ENCODE measurements at regions not wholly inside any gene's neighbourhood (a gene's known extent, or its start where the extent isn't known, plus 50 kb on each side); places are given as distances from the start of the nearest gene placed in this dataset.

DNA sequence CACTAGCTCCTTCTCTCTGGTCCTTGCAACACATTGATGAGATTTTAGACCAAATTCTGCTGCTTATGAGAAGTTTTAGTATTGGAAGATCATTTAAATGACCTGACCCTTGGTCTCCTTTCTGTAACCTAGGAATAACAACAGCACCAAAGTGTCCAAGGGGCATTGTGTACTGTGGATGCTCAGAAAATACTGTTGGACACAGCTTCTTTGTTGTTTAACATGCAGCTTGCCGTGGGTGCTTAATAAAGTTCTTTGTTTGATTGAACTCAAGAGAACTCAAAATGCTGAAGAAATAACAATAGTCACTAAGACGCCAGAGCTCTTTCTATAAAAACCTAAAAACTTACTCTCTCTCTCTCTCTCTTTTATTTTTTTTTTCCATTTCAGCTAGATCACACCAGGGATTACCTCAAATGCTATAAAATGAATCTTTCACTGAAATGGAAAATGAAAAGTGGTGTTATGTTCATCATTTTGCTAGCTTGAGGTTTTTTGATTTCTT lies 548.9 kb upstream of the CDH8 start:
- Mint-ChIP-seq H3K4me3 (no peak overlapping the region), H3K27me3 (no peaks in the 10 kb centered on the region), H3K4me1 (no peaks in the 10 kb centered on the region), H3K9me3 (peaks cover 16 to 44% of the 10 kb centered on the region in 2 donors), H3K27ac (no peak overlapping the region)
- DNase-seq (no peak), ATAC-seq (no peak)

DNA sequence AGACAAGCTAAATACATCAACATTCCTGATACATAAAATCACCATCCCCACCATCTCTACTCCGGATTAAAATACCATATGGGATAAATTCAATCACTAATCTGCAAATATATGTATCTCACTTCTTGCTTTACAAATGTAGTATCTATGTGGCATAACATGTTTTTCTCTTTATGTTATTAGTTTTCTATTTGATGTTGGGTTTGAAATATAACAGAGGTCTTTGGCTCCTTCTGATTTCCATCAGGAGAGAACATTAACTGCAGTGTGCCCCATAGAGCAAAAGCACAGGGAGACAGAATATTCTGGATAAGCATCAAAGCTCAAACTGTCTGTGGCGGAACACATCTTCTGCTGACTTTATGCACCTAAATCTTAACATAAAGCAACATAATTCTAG lies 547.2 kb upstream of the CDH8 start:
- Mint-ChIP-seq H3K4me1 (no peaks in the 10 kb centered on the region), H3K4me3 (no peak overlapping the region), H3K27me3 (no peaks in the 10 kb centered on the region), H3K27ac (no peak overlapping the region), H3K9me3 (peaks cover 14 to 44% of the 10 kb centered on the region in 2 donors)
- DNase-seq (no peak), ATAC-seq (no peak)

- H3K4me3 Mint-ChIP-seq, result no peak overlapping the region
- no peaks in the 10 kb centered on the region for H3K4me1 Mint-ChIP-seq
- no peak for ATAC-seq
- no peaks in the 10 kb centered on the region for H3K27me3 Mint-ChIP-seq
- H3K9me3 Mint-ChIP-seq, result peaks cover 8 to 27% of the 10 kb centered on the region in 2 donors
- no peak for DNase-seq
- no peak overlapping the region for H3K27ac Mint-ChIP-seq
Observed at GRCh38 chr16:62573466-62573865, 537.2 kb upstream of the CDH8 start.

DNA sequence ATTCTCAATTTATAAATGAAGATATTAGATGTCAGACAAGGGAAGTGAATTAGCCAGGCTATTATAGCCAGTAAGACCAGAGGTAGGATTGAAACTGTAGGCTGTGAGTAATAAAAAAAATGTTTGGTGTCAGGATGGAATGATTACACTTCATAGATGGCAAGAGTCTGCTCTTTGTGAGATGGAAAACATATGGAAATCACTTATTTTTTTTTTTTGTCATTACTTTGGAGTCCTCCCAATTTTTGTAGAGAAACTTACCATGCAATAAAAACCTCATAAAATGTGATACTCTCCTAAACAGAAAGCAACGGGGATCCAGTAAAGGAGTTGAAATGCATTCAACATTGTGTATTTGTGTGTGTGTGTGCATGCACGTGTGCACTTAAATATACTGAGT lies 532.7 kb upstream of the CDH8 start:
- Mint-ChIP-seq H3K4me3 (no peak overlapping the region), H3K27me3 (no peaks in the 10 kb centered on the region), H3K9me3 (peaks cover 11 to 17% of the 10 kb centered on the region in 2 donors), H3K27ac (no peak overlapping the region), H3K4me1 (no peaks in the 10 kb centered on the region)
- no peak for ATAC-seq
- DNase-seq, result no peak

DNA sequence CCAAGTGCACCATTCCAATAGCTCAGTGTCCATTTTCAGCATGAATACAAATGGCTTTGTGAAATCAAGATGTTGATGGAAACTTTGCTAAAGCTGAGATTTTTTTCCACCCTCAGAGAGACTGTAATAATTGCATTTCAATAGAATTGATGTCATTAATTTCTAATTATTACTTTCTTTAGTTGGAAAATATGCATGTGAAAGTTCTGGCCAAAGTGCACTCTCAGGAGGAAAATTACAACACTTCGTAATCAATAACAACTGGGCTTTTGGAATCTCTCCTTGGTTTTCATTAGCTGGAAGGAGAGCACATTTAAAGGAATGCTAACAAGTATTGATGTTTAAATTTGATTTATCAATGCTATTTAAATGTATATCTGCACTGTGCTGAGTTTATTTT lies 529.5 kb upstream of the CDH8 start:
- Mint-ChIP-seq H3K4me3 (no peak overlapping the region), H3K9me3 (peaks cover 20 to 23% of the 10 kb centered on the region in 2 donors), H3K27me3 (no peaks in the 10 kb centered on the region), H3K4me1 (no peaks in the 10 kb centered on the region), H3K27ac (no peak overlapping the region)
- ATAC-seq, result no peak
- no peak for DNase-seq

DNA sequence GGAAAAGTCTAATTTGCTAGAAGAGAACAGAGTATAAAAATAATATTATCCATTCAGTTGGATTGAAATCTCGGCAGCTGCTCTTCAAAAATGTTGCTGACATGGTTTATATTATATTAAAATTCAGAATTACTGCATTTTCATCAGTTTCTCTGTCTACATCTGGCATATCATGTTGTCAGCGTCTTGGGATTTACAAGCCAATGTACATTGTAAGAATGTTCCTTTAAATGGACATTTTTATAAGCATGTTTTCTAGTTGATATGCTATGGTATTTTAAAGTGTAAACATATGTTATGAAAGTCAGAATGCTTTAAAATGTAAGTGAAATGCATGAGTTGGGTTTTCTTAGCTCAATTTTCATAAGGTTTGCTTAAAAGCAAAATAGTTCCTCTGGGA lies 528.1 kb upstream of the CDH8 start:
- Mint-ChIP-seq H3K4me3 (no peak overlapping the region), H3K4me1 (no peaks in the 10 kb centered on the region), H3K27me3 (no peaks in the 10 kb centered on the region), H3K27ac (no peak overlapping the region), H3K9me3 (peaks cover 20 to 21% of the 10 kb centered on the region in 2 donors)
- ATAC-seq, result no peak
- DNase-seq, result no peak

- Mint-ChIP-seq H3K9me3 (peaks cover 20 to 33% of the 10 kb centered on the region in 2 donors), H3K27ac (no peak overlapping the region), H3K4me1 (no peaks in the 10 kb centered on the region), H3K27me3 (no peaks in the 10 kb centered on the region), H3K4me3 (no peak overlapping the region)
- DNase-seq (no peak), ATAC-seq (no peak)
Observed at GRCh38 chr16:62562121-62562520, 525.9 kb upstream of the CDH8 start.

GRCh38 chr16:62549875-62550274 lies 513.6 kb upstream of the CDH8 start:
- Mint-ChIP-seq H3K9me3 (peaks cover 15% of the 10 kb centered on the region in 2 donors), H3K4me1 (no peaks in the 10 kb centered on the region), H3K27me3 (no peaks in the 10 kb centered on the region), H3K4me3 (no peak overlapping the region), H3K27ac (no peak overlapping the region)
- DNase-seq (no peak), ATAC-seq (no peak)

GRCh38 chr16:62548095-62548494 lies 511.9 kb upstream of the CDH8 start:
- ATAC-seq (no peak), DNase-seq (no peak)
- Mint-ChIP-seq H3K4me3 (no peak overlapping the region), H3K27me3 (no peaks in the 10 kb centered on the region), H3K9me3 (peaks cover 15% of the 10 kb centered on the region in 2 donors), H3K4me1 (no peaks in the 10 kb centered on the region), H3K27ac (no peak overlapping the region)

GRCh38 chr16:62546701-62547100 lies 510.5 kb upstream of the CDH8 start:
- Mint-ChIP-seq H3K4me1 (no peaks in the 10 kb centered on the region), H3K9me3 (peaks cover 6 to 13% of the 10 kb centered on the region in 2 donors), H3K27ac (no peak overlapping the region), H3K27me3 (no peaks in the 10 kb centered on the region), H3K4me3 (no peak overlapping the region)
- no peak for ATAC-seq
- no peak for DNase-seq

DNA sequence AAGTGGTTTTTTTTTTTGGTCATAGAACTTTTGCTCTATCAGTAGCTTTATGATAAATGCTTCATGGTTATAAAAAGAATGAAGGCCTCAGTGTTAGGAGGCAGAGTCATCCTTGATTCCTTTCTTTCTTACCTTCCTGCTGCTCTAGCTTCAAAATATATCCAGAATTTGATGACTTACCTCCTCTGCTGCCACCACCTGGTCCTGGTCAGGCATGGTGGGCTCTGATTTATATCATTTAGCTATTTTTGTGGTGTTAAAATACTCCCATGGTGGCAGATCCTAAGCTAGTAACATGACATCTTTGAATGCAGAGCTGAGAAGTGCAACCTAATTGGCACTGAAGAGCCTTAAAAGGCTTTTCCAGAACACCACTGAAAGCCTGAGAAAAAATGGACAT lies 508.8 kb upstream of the CDH8 start:
- no peaks in the 10 kb centered on the region for H3K4me1 Mint-ChIP-seq
- H3K9me3 Mint-ChIP-seq, result peaks cover 0 to 14% of the 10 kb centered on the region in 2 donors
- DNase-seq (no peak), ATAC-seq (no peak)
- H3K4me3 Mint-ChIP-seq, result no peak overlapping the region
- H3K27ac Mint-ChIP-seq, result no peak overlapping the region
- no peaks in the 10 kb centered on the region for H3K27me3 Mint-ChIP-seq

DNA sequence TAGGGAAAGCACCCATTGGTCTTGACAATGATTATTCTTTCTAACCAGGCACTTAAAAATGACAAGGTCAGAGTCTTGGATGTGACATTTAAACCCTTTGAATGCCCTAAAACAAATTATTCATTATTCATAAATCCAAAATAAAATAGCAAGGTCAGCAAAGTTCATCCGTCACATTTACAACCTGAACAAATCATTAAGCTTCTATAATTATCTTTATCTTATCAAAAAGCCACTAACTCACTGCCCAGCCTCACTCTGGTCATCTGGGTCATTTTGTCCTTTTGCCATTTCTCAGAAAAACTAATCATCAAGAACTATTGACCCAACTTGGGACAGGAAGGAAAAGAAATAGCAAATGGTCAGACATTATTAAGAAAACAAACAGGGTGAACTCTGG lies 507.3 kb upstream of the CDH8 start:
- DNase-seq (no peak), ATAC-seq (no peak)
- peaks cover 5 to 17% of the 10 kb centered on the region in 2 donors for H3K9me3 Mint-ChIP-seq
- no peaks in the 10 kb centered on the region for H3K27me3 Mint-ChIP-seq
- no peaks in the 10 kb centered on the region for H3K4me1 Mint-ChIP-seq
- H3K4me3 Mint-ChIP-seq, result no peak overlapping the region
- H3K27ac Mint-ChIP-seq, result no peak overlapping the region

- ATAC-seq (no peak), DNase-seq (no peak)
- Mint-ChIP-seq H3K4me3 (no peak overlapping the region), H3K27ac (no peak overlapping the region), H3K9me3 (peaks cover 13 to 16% of the 10 kb centered on the region in 2 donors), H3K4me1 (no peaks in the 10 kb centered on the region), H3K27me3 (no peaks in the 10 kb centered on the region)
Observed at GRCh38 chr16:62539657-62540056, 503.4 kb upstream of the CDH8 start.

- H3K27me3 Mint-ChIP-seq, result no peaks in the 10 kb centered on the region
- ATAC-seq (no peak), DNase-seq (no peak)
- no peaks in the 10 kb centered on the region for H3K4me1 Mint-ChIP-seq
- peaks cover 7 to 26% of the 10 kb centered on the region in 2 donors for H3K9me3 Mint-ChIP-seq
- H3K4me3 Mint-ChIP-seq, result no peak overlapping the region
- H3K27ac Mint-ChIP-seq, result no peak overlapping the region
Observed at GRCh38 chr16:62530426-62530825, 494.2 kb upstream of the CDH8 start.

DNA sequence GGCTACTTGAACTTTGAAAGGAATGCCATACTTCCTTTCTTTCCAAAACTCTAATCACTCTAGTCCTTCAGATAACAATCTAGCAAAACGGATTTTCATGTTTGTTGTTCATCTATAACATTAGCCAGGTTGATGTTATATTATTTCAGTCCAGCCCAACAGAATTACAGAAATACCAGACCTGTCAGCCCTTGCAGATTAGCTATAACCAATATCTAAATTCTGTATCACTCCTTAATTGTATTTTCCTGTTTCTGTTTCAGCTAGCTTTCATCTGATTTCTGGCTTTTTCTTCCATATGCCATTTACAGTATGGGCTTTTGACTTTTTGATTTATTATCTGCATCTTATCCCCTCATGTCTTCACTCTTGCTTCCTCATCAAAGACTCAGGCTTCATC lies 479.8 kb upstream of the CDH8 start:
- Mint-ChIP-seq H3K9me3 (peaks cover 23 to 24% of the 10 kb centered on the region in 2 donors), H3K4me3 (no peak overlapping the region), H3K4me1 (no peaks in the 10 kb centered on the region), H3K27me3 (no peaks in the 10 kb centered on the region), H3K27ac (no peak overlapping the region)
- DNase-seq (no peak), ATAC-seq (no peak)

DNA sequence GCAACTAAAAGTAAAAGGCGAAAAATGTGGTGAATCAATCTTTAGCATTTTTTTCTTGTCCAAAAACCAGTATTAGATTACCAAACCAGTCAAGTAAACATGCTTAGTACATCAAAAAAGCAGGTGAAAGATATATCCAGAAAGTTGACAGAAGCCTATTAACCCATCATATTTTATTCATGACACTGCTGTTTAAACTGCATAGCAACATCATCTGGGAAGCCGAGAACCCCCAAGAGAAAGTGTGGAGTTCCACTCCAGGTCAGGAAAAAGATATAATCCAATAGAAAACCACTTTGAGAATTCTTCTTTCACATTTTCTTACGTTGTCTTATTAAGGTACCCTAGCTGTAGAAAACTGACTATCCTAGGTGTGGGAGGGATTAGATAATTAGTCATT lies 466.8 kb upstream of the CDH8 start:
- DNase-seq, result no peak
- no peak overlapping the region for H3K27ac Mint-ChIP-seq
- H3K4me1 Mint-ChIP-seq, result no peaks in the 10 kb centered on the region
- no peak for ATAC-seq
- H3K9me3 Mint-ChIP-seq, result peaks cover 21 to 30% of the 10 kb centered on the region in 2 donors
- no peak overlapping the region for H3K4me3 Mint-ChIP-seq
- no peaks in the 10 kb centered on the region for H3K27me3 Mint-ChIP-seq

GRCh38 chr16:62478903-62479458 lies 442.7 kb upstream of the CDH8 start:
- peaks cover under 1 to 6% of the 10 kb centered on the region in 2 donors for H3K9me3 Mint-ChIP-seq
- no peak for DNase-seq
- no peak for ATAC-seq
- H3K4me1 Mint-ChIP-seq, result no peaks in the 10 kb centered on the region
- no peak overlapping the region for H3K4me3 Mint-ChIP-seq
- no peaks in the 10 kb centered on the region for H3K27me3 Mint-ChIP-seq
- no peak overlapping the region for H3K27ac Mint-ChIP-seq

All from stimulated activated naive CD8-positive, alpha-beta T cell treated with anti-CD3 and anti-CD28 coated beads, Interleukin-15, amount 100 ng/mL, for 72 hours (primary cell).